Activated CD4-positive, alpha-beta T cell treated with anti-CD3 and anti-CD28 coated beads, Interleukin-2, Interleukin-4, amounts not matched to agents 100 ng/mL and 50 ng/mL, durations not matched to agents 16 hours and 8 hours (primary cell): ENCODE measurements at regions not wholly inside any gene's neighbourhood (a gene's known extent, or its start where the extent isn't known, plus 50 kb on each side); places are given as distances from the start of the nearest gene placed in this dataset.

Source experiments
- DNase-seq: peaks from one replicate; pipeline ENCODE4 v3.0.0-alpha.2; 2020; ENCODE audit warnings: low spot score

DNA sequence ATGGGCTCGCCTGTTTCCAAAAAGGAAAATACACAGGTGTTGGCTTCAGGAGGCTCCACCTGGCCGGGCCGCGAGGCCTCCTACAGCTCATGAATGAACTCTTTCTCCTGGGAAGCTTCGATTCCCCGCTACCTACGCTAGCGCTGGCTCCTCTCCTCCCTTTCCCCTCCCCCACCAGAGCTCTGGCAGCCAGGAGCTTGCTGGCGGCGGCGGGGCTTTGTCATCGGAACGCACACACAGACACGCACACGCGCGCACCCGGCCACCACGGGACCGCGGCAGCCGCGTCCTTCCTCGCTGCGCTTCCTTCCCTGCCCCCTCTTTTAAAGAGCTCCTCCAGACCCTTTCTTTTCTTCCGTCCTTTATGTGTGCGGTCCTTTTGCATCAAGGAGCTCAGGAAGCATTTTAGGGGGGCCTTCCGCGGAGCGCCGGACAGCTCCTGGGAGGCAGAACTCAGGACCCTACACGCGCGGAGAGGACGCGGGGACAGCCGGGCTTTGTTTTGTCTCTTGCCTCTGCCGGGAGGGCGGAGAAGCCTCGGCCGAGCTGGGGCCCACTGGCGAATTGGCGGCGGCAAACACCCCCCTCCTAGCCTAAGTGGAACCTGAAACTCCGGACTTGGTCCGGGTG, 70.2 kb upstream of the BCOR start:
- no peak for DNase-seq

DNA sequence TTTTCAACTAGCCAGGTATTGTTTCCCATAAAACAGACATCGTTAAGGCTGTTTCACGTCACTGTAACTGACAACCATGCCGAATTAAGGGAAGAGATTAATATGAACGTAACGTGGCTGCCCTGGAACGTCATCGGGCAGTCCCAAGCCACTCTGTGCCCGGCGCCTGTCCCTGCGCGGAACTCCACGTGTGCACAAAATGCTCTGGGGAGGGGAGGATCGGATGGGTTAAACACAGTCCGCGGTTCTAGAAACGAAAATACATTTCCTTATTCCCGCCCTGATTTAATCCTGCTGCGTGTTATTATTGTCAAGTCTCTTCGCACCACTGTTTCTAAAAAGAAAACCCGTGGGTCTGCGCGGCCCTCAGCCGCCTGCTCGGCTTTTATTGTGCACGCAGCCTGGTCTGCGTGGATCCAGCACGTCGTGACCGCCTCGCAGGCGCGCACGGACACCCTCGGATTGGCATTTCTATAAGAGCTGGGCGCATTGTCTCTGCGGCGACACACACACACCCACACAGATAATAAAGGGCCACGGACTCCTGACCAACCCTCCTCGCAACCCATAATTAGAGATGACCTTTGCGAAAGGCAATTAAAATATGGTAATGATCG, 69.6 kb upstream of the BCOR start:
- DNase-seq = no peak

DNA sequence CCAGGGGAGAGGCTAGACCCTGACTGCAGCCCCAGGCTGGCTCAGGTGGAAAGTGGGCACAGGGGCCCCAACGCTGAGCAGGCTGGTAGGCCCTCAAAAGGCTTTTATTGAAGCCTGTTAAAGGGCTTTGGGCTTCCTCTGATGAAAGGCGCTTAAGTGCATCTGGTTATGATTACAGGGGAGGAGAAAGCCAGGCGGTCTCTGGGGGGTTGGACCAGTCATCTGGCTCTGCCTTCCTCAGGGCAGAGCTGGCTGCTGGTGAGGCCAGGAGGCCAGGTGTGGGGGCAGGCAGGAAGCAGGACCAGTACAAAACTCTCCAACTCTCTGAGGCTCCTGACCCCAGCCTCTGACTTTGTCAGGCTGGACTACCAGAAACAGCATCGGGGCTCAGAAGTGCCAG, 68.8 kb upstream of the BCOR start:
- DNase-seq = no peak

DNA sequence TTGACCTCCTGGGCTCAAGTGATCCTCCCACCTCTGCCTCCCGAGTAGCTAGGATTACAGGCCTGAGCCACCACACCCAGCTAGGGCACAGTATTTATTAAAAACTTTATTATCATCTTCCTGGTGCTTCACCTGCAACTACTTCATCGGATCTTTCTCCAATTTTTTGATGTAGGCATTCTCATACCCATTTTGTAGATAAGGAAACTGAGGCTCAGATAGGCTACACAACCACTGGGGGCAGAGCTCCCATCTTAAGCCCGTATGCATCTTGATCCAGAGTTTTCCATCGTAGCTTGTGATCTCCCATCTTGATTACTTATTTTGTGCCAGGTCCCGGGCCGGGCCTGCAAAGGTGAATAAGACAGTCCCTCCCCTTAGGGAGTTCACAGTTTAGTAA, 68.1 kb upstream of the BCOR start:
- DNase-seq = no peak

DNA sequence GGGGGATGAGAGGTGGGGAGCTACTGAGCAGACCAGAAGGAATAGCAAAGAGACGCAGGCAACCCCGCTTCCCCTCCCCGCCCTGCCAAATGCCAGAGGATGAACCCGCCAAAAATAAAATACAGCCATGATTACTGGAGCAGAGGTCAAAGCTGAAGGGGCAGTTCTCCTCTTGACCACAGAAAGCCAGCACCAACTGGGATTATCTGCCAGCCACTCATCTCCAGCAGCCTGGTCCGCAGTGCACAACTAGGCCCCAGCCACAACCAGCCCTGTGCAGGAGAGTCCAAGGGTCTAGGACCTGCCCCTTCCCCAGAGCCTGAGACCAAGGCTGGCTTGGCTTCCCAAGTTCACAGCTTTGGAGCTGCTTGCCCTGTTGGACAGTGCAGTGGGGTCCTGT, 67.4 kb upstream of the BCOR start:
- DNase-seq = no peak

DNA sequence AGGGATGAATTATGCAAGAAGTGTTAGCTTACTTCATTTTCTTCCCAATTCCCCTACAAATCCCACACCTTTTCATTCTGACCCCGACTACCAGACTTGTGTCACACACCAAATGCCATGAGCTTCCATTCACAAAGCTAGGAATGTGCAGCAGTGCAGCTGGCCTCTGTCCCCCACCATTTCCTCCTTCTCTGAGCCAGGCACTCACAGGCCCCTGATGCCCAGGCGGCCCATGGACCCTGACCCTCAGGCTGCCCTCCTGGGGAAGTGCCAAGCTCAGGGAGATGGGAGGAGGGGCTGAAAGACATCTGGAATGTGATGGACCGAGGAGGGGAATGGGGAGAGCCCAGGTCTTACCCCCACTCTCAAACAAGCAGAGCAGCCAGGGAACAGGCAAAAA, 67.0 kb upstream of the BCOR start:
- DNase-seq = no peak

DNA sequence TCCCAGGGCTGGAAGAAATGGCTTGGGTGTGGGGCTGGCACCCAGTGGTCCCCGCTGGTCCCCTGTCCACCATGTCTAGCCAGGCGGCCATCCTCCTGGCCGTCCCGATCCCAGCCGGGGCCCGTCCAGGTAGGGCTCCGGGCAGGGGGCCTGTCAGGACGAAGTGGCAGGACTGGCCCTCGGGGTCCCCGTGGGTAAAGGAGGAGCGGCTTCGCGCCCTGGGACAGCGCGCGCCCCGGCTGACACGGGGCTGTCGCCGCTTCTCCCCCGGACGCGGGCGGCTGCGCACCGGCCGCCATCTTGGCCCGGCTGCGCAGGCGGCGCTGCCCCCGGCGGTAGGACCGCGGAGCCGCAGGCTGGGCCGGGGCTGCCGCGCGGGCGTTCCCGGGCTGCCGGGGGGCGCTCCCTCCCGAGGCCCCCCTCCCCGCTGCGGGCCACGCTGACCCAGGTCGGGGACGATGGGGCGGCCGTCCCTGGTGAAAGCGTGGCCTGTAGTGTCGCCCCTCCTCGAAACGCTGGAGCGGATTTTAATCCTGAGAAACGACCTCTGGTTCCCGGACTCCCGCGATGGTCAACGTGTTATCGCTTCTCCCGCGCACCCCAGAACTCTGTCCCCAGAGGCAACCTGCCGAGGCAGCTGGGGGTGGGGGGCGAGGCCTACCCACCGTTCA, 60.4 kb upstream of the BCOR start:
- DNase-seq = no peak

DNA sequence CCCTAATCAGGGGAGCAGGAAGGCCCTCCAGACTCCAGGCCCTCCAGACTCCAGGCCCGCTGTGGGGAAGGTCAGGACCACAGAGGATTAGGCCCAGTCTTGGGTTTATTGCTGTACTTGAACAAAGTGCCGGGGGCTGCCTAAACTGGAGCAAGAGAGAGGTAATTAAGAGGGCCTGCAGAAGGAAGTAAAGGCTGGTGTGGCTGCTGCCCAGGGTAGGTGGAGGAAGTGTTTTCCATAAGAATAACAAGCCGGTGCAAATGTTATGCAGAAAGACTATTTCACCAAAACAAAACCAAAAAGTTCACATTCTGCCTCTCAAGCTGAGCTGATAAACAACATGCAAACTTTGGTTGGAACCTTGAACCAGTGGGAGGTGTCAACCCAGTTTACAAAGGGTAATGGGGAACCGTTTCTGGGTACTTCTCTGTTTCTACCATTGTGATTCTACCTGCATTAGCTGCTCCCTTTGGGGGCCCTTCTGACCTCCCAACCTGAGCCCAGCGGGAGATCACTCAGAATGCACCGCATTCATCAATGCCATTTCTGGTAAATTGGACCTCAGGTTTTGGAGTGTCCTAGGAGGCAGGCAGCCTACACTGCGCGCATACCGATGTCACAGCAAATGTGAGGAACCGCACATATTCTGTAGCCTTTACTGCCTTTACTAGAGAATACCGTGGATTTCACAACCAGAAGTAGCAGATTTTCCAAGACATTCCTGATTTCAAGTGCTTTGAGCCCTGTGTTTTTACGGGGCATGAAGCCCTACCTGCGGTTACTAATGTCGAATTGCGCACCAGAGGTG, 59.7 kb upstream of the BCOR start:
- no peak for DNase-seq

DNA sequence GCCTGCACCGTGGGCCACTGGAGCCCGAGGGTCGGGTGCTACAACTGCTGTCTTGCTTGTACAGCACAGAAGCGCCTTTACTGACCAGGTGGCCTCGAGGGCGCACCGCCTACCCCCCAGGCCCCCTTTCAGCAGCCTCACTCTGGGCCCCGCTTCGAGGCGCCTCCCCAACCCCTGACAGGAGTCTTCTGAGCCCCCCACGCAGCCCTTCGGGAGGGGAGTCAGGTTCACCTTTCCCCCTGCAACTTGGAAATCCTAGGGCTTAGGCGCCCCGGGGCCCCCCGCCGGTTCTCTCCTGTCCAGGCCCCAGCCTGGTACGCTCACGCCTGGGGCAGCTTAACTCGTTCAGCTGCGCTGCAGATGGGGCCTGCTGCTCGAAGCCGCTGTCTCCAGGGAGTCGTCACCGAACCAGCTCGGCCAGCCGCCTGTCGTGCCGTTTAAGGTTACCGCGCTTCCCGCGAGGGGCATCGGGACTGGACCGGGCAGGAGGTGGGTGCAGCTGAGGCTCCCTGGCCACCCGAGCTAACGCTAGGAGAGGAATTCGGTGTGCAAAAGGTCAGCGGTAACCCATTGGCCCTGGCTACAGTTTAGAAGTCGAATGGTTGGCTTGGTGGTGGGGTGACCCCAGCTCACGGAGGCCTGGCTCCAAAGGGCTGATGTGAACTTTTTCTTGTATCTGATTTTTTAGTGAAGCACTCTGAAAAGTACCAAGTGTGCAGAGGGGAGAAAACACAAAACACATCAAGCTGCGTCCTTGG, 58.9 kb upstream of the BCOR start:
- no peak for DNase-seq

DNA sequence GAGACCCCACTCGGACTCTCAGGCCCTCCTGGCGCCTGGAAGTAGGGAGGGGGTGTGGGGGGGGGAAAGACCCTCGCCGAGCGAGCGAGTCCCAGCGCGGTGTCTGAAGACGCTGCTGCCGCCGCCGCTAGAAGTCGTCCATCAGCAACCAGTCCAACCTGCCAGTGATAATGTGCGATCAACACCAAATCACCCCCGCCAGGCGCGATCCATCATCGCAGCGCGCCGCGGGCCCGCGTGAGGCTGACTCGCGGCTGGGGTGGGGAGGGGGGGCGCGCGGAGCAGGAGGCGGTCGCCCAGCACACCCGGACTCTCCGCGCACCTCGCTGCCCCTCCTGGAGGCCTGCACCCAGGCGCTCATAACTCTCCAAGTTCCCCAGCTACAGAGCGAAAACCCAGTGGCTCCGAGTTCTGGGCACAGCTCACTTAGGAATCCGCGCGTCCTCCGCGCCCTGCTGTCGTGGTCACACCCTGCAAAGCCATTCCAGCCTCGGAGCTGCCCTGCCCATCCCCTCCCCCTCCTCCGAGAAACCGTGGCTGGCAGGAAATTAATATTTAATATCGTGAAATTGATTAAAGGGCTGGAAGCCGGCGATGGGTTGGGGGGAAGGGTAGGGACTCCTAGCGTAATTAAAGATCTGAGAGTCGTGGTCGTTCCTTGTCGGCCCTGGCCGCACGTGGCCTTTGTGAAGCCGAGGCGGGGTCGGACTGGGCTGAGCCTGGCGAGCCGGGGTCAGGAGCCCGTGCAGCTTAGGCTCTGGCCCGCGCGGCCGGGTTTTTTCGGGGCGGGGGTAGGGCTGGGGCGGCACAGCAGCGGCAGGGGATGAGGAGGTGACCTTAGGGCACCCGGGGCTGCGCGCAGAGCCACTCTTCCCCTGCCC, 58.1 kb upstream of the BCOR start:
- no peak for DNase-seq

DNA sequence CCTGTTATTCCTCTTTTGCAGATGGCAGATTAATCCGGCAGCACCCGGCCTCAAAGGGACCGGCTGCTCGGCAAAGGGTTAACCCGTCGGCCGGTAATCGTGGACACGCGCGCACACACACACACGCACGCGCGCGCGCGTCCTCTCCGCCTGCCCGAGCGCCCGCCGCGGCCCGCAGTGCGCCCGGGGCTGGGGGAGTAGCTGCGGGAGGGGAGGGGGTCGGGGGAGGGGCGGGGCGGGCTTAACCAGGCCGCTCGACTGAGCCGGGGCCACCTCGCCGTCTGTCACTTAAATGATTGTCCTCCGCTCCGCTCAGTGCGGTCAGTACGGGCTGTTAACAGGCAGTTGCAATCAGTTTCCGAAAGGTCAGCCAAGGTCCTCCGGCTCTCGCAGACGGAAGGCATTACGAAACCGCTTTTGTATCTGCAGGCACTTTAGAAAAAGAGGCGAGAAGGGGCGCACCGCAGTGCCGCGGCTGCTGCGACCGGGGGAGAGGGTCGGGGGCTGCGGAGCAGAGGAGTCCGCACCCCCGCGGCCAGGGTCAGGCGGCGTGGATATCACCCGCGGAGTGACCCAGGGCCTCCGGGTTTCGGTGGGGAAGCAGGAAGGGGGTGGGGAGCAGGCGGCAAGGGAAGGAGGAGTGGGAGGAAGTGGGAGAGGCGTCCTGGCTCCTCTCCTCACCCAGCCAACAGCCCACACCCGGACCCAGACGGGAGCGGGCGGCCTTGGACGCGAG, 57.3 kb upstream of the BCOR start:
- no peak for DNase-seq

DNA sequence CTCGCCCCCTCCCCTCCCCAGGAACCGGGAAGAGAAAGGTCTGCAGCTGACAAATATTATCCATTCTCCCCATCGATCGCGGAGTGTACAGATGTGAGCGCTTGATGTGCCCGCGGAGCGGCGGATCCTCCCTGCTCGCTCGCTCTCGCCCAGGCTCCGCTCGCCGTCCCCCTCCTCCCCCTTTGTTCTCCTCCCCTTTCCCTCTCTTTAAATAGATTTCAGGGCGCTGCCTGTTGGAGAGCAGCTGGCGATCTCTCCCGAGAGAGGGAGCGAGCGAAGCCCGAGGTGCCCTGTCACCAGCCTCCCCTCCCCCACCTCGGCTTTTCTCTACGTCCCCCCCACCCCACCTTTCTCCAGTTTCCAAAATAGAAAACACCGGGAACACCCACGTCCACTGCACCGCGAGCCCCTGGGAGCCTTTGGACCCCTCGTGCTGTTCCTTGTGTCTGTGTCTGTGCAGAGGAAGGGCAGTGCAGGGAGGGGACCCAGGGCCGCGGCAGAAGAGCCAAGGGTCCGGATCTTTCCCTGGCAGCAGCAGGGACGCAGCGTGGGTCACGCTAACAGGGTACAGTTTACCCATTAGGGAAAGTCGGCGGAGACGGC, 56.6 kb upstream of the BCOR start:
- DNase-seq = no peak

DNA sequence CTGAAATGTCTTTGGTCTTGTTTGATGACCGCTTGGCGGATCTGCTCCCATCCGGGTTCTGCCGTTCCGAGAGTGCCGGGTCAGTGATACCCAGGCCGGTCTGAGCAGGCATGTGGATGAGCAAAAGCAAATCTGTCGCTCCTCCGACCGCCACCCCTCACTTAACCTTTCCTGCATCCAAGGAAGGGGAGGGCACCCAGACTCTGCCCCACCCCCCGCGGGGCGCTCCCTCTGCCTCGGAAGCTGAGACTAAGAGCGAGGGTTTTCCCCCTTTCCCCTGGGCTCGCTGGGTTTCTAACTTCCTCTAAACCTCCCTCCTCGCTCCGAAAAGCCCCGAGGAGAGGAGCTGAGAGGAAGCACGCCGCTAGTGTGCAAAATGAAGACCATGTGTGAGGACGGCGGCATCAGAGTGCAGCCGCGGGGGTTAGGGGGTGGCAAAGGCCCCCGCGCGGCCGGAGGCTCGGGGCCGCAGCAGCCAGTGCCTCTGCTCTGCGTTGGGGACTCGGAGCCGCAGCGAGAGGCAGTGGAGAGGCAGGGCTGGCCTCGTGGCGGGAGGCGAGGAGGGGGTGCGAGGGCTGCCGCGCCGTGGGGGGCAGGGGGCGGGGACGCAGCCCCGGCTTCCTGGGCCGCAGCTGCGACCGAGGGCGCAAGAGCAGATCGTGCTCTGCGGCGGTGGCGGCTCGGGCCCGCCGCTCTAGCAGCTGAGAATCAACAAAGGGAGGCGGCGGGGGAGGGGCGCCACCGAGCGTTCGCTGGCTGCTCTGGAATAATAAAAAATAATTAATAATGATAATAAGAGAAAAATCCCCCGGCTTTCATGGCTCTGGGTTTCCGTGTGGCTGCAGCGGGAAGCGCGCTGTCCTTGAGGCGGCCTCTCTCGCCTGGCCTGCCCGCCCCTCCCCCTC, 55.8 kb upstream of the BCOR start:
- peak; percentile 69 for DNase-seq

DNA sequence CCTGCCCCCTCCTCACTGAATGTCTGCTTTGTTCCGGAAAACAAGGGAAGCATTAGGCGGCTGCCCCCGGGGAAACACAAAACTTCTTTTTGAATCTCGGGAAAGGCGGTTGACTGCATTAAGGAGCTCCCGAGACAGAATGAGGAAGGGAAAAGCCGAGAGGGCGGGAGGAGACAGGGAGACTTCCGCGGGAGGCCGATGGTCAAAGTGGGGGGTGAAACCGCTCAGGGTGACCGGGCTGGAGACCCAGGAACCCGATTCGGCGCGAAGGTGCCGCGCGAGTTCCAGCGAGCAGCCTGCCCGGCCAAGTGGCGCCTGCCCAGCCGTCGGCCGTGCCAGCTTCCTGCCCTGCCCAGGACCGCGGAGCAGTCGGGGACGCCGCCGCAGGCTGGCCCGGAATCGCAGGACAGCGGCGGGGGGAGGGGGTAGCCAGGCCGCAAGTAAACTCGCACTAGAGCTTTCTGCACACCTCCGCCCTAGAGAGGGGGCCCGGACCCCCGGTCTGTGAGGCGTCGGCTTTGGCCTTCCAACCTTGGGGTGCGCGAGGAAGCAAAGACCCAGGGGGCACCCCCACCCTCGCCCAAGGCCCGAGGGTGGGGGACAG, 55.1 kb upstream of the BCOR start:
- DNase-seq = no peak

DNA sequence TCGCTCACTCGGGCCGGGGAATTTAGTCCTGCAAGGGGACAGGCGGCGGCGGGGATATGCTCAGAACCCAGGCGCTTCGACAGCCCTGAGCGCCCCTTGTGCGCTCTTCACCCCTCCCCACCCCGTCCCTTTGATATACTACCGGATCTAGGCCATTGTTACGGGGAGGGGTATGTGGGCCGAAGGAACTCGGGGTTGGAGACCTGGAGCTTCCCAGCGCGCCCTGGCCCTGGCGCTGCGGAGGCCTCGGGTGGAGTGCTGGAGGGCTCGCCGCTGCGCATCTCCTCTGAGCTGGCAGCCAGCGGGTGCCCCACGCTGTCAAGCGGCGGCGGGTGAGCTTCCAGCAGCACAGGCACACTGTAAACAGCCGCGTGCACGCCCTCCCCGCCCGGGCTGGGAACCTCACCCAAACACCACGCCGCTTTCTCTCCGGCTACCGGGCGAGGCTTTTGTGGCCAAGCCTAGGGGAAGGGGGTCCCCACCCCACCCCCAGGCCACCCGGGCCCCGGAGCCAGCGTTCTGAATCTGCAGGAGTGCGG, 54.5 kb upstream of the BCOR start:
- DNase-seq = no peak

DNA sequence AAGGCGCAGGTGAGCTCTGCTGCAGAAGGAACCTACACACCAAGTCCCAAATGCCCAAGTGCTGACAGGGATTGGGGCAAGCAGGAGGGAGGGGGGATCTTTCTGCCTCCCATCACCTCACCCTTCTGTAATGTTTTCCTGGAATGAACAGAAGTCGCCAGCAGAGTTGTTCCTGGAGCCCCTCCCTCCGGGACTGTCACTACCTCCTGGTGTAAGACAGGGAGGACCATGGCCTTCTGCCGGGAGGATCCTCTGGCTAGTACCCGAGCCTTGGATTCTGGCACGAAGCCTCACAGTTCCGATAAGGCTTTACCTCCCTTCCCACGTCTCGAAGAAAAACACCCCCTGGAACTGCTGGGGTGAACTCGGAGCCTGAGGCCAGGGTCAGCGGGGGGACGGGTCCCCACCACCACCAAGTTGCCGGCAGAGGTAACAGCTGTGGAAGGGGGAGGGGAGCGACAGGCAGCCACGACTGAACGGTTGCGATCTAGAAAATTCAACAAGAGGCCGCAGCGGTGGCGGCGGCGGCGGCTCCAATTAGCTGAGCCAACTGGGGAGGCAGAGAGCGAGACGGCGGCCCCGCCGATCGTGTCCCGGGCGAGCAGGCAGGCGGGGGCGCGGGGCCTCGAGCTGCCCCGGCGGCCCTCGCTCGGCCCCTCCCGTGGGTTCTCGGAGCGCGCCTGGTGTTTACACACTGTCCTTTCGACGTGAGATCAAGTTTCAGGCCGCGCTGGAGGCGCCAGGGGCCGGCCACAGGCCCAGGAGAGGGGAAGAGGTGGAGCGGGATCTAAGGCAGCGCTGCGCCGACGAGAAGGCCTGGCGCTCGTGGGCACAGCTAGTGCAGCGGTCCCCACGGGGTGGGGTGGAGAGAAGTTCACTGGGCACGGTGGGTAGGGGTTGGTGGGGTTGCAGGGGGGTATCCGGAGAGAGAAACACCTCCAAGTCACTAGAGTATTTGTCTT, 53.7 kb upstream of the BCOR start:
- no peak for DNase-seq

DNA sequence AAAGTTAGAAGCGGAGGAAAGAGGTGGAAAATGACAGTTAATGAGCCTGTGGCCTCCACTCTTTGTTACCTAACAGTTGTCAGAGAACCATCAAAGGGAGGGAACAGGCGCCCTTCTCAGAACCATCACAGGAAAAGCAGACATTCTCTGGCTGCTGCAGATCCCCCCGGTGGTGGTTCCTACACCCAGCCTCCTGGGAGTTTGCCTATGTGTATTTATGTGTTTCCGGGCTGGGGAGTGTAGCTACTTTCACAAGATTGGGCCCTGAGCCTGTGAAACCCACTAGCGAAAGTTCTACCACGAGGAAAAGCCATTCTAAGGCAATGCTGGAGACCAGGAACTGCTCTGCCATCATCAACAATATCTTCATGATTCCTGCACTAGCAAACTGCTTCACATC, 52.7 kb upstream of the BCOR start:
- DNase-seq = no peak
